Endothelial cell (in vitro differentiated cells): ENCODE measurements at regions not wholly inside any gene's neighbourhood (a gene's known extent, or its start where the extent isn't known, plus 50 kb on each side); places are given as distances from the start of the nearest gene placed in this dataset.

Source experiments
- DNase-seq: peaks from one replicate; pipeline ENCODE4 v3.0.0; 2021; ENCODE audit warnings: low spot score
- H3K27ac Mint-ChIP-seq: one replicate; pipeline ENCODE4 v1.8.0; 2021; ENCODE audit warnings: mixed read lengths, inconsistent platforms; ENCODE audit not compliant: unreplicated experiment
- H3K27me3 Mint-ChIP-seq: one replicate; pipeline ENCODE4 v1.8.0; 2021; ENCODE audit warnings: mild to moderate bottlenecking, moderate library complexity, mixed read lengths, inconsistent platforms; ENCODE audit not compliant: unreplicated experiment
- H3K36me3 Mint-ChIP-seq: one replicate; pipeline ENCODE4 v1.8.0; 2021; ENCODE audit warnings: mild to moderate bottlenecking, low read depth, mixed read lengths, inconsistent platforms; ENCODE audit not compliant: unreplicated experiment
- H3K4me1 Mint-ChIP-seq: one replicate; pipeline ENCODE4 v1.8.0; 2021; ENCODE audit warnings: mild to moderate bottlenecking, mixed read lengths, inconsistent platforms; ENCODE audit not compliant: unreplicated experiment
- H3K4me3 Mint-ChIP-seq: one replicate; pipeline ENCODE4 v1.8.0; 2021; ENCODE audit warnings: mild to moderate bottlenecking, mixed read lengths, inconsistent platforms; ENCODE audit not compliant: unreplicated experiment
- H3K9me3 Mint-ChIP-seq: one replicate; pipeline ENCODE4 v1.8.0; 2021; ENCODE audit warnings: mixed read lengths, inconsistent platforms; ENCODE audit not compliant: unreplicated experiment
- TF ChIP-seq, protein P1 (sequence below): fragments of 200-600 bp; sonication (generic); IDR thresholded peaks from one replicate; pipeline ENCODE4 v1.5.0; 2021; ENCODE audit warnings: antibody characterized with exemption; ENCODE audit not compliant: unreplicated experiment

DNA sequence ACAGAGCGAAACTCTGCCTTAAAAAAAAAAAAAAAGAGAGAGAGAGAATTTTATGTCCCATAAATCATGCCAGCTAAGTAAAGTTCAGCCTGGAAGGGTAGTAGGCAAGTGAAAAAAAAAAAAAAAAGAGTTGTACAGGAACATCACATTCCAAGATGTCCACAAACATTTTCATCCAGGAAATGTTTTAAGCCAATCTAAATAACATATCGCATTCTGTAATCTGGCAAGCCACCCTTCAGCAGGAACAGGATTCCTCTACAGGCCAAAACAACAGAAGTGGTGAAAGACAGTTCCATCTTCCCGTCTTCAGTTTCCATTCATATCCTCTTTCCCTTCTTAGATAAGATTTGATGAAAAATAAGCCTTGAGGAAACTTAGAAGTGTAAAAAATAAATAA lies 1108.1 kb upstream of the DDX18 start:
- DNase-seq = no peak
- no peaks in the 10 kb centered on the region for H3K9me3 Mint-ChIP-seq
- no peaks in the 10 kb centered on the region for H3K27me3 Mint-ChIP-seq
- TF ChIP-seq, protein P1, sequence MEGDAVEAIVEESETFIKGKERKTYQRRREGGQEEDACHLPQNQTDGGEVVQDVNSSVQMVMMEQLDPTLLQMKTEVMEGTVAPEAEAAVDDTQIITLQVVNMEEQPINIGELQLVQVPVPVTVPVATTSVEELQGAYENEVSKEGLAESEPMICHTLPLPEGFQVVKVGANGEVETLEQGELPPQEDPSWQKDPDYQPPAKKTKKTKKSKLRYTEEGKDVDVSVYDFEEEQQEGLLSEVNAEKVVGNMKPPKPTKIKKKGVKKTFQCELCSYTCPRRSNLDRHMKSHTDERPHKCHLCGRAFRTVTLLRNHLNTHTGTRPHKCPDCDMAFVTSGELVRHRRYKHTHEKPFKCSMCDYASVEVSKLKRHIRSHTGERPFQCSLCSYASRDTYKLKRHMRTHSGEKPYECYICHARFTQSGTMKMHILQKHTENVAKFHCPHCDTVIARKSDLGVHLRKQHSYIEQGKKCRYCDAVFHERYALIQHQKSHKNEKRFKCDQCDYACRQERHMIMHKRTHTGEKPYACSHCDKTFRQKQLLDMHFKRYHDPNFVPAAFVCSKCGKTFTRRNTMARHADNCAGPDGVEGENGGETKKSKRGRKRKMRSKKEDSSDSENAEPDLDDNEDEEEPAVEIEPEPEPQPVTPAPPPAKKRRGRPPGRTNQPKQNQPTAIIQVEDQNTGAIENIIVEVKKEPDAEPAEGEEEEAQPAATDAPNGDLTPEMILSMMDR = no peak
- H3K36me3 Mint-ChIP-seq = no peaks in the 10 kb centered on the region
- no peak overlapping the region for H3K27ac Mint-ChIP-seq
- H3K4me1 Mint-ChIP-seq = peaks cover 3% of the 10 kb centered on the region
- H3K4me3 Mint-ChIP-seq = no peak overlapping the region

DNA sequence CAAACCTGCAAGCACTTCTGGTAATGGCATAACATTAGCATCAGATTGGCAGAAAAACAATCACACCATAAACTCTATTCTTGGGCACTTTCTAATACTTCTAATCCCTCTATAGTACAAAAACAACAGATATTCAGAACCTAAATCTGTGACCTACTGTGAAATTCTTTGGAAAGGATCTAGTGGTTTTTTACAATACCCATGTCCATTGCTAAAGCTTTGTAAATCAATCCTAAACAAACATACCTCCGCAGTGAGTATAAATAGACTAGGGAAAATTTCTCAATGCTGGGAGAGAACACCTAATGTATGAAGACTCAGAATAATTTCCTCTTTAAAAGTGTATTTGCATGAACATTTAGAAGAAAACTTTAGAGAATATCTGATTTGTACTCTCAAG lies 1098.5 kb upstream of the DDX18 start:
- H3K36me3 Mint-ChIP-seq = no peaks in the 10 kb centered on the region
- H3K4me1 Mint-ChIP-seq = no peaks in the 10 kb centered on the region
- TF ChIP-seq, protein P1 = no peak
- H3K27me3 Mint-ChIP-seq = peaks cover 2% of the 10 kb centered on the region
- no peak overlapping the region for H3K4me3 Mint-ChIP-seq
- no peaks in the 10 kb centered on the region for H3K9me3 Mint-ChIP-seq
- H3K27ac Mint-ChIP-seq = no peak overlapping the region
- no peak for DNase-seq

DNA sequence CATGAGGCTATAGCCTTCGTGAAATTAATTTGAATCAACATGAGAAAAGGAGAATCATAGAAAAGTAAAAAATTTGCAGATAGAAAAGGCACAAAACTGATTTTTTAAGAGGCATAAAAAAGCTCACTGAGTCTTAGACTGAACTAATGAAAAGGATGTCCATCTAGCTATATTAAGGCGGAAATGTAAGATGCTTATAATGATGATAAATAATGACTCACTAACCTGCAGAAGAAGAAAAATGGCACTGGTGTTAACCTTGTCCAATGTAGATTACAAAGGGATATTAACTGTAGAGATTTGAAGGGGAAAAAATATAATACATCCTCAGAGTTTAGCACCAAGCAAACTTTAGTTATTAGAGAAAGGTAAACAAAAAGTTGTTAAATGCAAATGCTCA lies 1098.0 kb upstream of the DDX18 start:
- no peak overlapping the region for H3K4me3 Mint-ChIP-seq
- TF ChIP-seq, protein P1 = no peak
- no peaks in the 10 kb centered on the region for H3K9me3 Mint-ChIP-seq
- DNase-seq = no peak
- no peak overlapping the region for H3K27ac Mint-ChIP-seq
- peaks cover 2% of the 10 kb centered on the region for H3K27me3 Mint-ChIP-seq
- no peaks in the 10 kb centered on the region for H3K4me1 Mint-ChIP-seq
- H3K36me3 Mint-ChIP-seq = no peaks in the 10 kb centered on the region

DNA sequence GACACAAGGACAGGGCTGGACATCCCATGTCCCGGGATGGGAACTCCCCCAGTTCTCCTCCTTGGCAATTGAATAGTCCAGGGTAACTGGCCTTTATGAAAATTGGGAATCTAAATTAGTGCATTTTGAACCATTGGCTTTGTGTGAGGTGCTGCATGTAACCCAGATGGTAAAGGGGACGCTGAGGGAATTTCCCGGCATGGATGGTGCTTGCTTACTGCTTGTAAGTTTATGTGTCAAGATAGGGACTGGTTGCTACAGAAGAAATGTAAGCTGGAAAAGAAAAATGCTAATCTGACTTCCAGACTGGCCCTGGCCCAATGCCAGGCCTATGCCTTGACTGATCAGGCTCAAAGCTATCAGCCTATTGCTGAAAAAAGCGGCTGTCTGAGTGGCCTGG lies 1096.7 kb upstream of the DDX18 start:
- no peaks in the 10 kb centered on the region for H3K4me1 Mint-ChIP-seq
- TF ChIP-seq, protein P1 = no peak
- no peaks in the 10 kb centered on the region for H3K9me3 Mint-ChIP-seq
- peaks cover 2% of the 10 kb centered on the region for H3K27me3 Mint-ChIP-seq
- no peak for DNase-seq
- H3K27ac Mint-ChIP-seq = no peak overlapping the region
- no peak overlapping the region for H3K4me3 Mint-ChIP-seq
- H3K36me3 Mint-ChIP-seq = no peaks in the 10 kb centered on the region

DNA sequence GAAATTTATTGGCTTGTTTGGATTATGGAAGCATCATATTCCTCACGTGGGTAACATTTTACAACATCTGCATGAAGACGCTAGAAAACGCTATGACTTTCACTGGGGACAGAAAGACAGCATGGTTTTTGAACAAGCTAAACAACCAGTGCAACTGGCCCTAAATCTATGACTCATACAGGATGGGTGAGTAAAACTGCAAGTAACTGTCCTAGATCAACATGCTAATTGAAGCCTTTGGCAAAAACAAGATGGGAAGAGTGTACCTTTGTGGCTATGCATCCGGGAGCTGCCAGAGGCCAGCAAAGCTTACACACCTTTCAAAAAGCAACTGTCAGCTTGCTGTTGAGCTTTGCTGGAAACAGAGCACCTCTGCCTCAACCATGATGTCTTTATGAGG lies 1096.0 kb upstream of the DDX18 start:
- H3K9me3 Mint-ChIP-seq = no peaks in the 10 kb centered on the region
- no peaks in the 10 kb centered on the region for H3K36me3 Mint-ChIP-seq
- no peak overlapping the region for H3K27ac Mint-ChIP-seq
- TF ChIP-seq, protein P1 = no peak
- no peak overlapping the region for H3K4me3 Mint-ChIP-seq
- no peaks in the 10 kb centered on the region for H3K4me1 Mint-ChIP-seq
- H3K27me3 Mint-ChIP-seq = peaks cover 2% of the 10 kb centered on the region
- no peak for DNase-seq
